ENCODE measurements at regions not wholly inside any gene's neighbourhood (a gene's known extent, or its start where the extent isn't known, plus 50 kb on each side); places are given as distances from the start of the nearest gene placed in this dataset.

DNA sequence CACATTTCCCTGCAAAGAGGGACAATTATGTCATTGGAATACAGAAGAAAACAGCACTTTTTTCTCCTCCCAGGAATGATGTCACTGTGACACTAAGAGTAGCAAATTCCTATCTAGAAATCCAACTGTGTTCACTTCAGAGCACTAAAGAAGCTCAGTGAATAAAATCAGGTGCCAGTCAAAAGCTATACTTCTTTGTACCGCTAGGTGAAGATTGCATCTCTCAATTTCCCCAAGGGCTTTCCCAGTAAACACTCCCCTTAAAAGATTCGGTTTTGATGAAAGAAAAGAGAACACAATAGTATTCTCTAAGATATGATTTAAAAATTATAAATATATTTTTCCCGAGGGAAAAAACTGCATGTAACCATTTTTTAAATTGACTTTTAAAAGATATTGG, 104.7 kb upstream of the MID1 start:
- no peaks in the 10 kb centered on the region for H3K4me1 Mint-ChIP-seq (ENCODE audit: low read depth, unreplicated experiment)
- no peaks in the 10 kb centered on the region for H3K27me3 Mint-ChIP-seq (ENCODE audit: unreplicated experiment)
- no peaks in the 10 kb centered on the region for H3K36me3 Mint-ChIP-seq (ENCODE audit: insufficient read depth, unreplicated experiment)
- TF ChIP-seq, protein P1, sequence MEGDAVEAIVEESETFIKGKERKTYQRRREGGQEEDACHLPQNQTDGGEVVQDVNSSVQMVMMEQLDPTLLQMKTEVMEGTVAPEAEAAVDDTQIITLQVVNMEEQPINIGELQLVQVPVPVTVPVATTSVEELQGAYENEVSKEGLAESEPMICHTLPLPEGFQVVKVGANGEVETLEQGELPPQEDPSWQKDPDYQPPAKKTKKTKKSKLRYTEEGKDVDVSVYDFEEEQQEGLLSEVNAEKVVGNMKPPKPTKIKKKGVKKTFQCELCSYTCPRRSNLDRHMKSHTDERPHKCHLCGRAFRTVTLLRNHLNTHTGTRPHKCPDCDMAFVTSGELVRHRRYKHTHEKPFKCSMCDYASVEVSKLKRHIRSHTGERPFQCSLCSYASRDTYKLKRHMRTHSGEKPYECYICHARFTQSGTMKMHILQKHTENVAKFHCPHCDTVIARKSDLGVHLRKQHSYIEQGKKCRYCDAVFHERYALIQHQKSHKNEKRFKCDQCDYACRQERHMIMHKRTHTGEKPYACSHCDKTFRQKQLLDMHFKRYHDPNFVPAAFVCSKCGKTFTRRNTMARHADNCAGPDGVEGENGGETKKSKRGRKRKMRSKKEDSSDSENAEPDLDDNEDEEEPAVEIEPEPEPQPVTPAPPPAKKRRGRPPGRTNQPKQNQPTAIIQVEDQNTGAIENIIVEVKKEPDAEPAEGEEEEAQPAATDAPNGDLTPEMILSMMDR (IDR thresholded peaks at IDR 0.05; ENCODE audit: unreplicated experiment): peak; percentile 15
- intact Hi-C loops (cut with micrococcal nuclease; ENCODE audit: unreplicated experiment): loop anchor here (10.0 kb wide), 1 partner anchor 380 kb away; no protein-coding TSS in a partner anchor
- CTCF ChIA-PET: interaction anchor here (0.7 to 0.9 kb wide), 2 partner anchors 376 to 535 kb away, joined by 4 read pairs; no protein-coding TSS in a partner anchor
- no TSS peak for BruUV-seq (replicated peaks)
- no peak overlapping the region for H3K27ac Mint-ChIP-seq (ENCODE audit: unreplicated experiment)
- DNase-seq: no peak
- H3K4me3 Mint-ChIP-seq (ENCODE audit: low read depth, unreplicated experiment): no peak overlapping the region
- no peaks in the 10 kb centered on the region for H3K9me3 Mint-ChIP-seq (ENCODE audit: low read depth, unreplicated experiment)

DNA sequence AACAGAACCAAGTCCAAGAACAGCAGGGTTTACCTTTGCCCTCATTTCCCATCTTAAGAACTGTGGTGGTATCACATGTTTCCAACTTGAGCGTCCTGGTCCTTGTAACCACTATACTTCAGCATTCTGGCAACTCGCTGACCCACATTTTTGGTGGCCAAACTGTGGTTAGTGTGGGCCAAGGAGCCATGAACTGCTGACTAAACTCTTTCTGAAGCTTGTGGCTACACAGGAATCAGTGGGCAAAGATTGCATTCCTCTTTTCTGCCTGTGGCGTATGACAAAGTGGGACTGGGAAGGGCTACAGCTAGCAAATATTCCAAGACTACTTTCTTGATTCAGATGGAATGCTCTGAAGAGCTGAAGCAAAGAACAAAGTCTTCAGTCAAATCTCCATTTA, 106.3 kb upstream of the MID1 start:
- TF ChIP-seq, protein P1 (IDR thresholded peaks at IDR 0.05; ENCODE audit: unreplicated experiment): no peak
- intact Hi-C loops (cut with micrococcal nuclease; ENCODE audit: unreplicated experiment): loop anchor here (10.0 kb wide), 1 partner anchor 378 kb away; no protein-coding TSS in a partner anchor
- no peaks in the 10 kb centered on the region for H3K9me3 Mint-ChIP-seq (ENCODE audit: low read depth, unreplicated experiment)
- no peak overlapping the region for H3K27ac Mint-ChIP-seq (ENCODE audit: unreplicated experiment)
- no peaks in the 10 kb centered on the region for H3K4me1 Mint-ChIP-seq (ENCODE audit: low read depth, unreplicated experiment)
- no peaks in the 10 kb centered on the region for H3K27me3 Mint-ChIP-seq (ENCODE audit: unreplicated experiment)
- CTCF ChIA-PET: no interaction called here
- no peaks in the 10 kb centered on the region for H3K36me3 Mint-ChIP-seq (ENCODE audit: insufficient read depth, unreplicated experiment)
- no peak overlapping the region for H3K4me3 Mint-ChIP-seq (ENCODE audit: low read depth, unreplicated experiment)
- no TSS peak for BruUV-seq (replicated peaks)
- no peak for DNase-seq

DNA sequence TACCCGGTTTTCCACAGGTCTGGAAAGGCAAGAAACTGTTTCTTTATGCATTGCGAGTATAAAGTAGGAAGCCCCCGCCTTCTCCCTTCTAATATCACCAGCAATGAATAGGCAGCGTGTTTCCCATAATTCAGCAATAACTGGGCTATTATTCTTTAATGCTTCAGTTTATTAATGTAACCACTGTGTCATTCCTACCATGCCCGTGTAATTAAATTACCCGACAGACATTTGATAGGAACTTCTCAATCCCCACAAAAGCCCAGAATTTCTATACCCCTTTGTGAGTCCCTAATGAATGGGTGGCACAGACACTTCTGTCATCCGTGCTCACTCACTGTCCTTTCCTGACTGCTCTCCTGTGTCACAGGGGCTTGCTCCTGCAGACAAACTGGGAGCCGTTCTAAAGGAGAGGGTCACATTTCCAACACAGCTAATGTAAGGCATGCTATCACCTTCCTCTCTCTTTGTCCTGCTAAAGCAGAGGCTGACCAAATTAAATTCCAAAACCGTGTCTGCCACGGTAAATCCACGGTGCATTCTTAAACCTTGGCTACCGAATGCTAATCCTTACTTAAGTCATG, 108.5 kb upstream of the MID1 start:
- no TSS peak for BruUV-seq (replicated peaks)
- CTCF ChIA-PET: no interaction called here
- Mint-ChIP-seq H3K27me3 (ENCODE audit: unreplicated experiment) (no peaks in the 10 kb centered on the region), H3K4me3 (ENCODE audit: low read depth, unreplicated experiment) (no peak overlapping the region), H3K36me3 (ENCODE audit: insufficient read depth, unreplicated experiment) (no peaks in the 10 kb centered on the region), H3K9me3 (ENCODE audit: low read depth, unreplicated experiment) (no peaks in the 10 kb centered on the region), H3K27ac (ENCODE audit: unreplicated experiment) (no peak overlapping the region), H3K4me1 (ENCODE audit: low read depth, unreplicated experiment) (no peaks in the 10 kb centered on the region)
- TF ChIP-seq, protein P1 (IDR thresholded peaks at IDR 0.05; ENCODE audit: unreplicated experiment): no peak
- intact Hi-C loops (cut with micrococcal nuclease; ENCODE audit: unreplicated experiment): loop anchor here (10.0 kb wide), 1 partner anchor 376 kb away; no protein-coding TSS in a partner anchor
- no peak for DNase-seq

DNA sequence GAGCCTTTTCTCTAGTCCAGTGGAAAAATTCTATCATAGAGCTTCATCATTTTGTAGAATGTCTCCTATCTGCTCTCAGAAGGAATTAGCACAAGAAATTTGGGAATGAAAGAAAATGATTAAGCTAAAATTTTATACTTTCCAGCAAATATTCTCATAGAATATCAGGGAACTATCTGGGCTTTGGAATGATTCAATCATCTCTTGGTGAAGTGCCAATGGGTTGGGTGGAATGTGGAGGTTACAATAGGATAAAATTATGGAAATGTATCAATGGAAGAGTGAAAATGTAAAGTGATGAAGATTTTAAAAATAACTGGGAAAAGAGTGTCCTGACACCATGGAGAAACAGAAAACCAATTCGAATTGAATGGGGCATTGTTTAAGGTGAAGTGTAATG, 119.0 kb upstream of the MID1 start:
- Mint-ChIP-seq H3K27ac (ENCODE audit: unreplicated experiment) (no peak overlapping the region), H3K27me3 (ENCODE audit: unreplicated experiment) (no peaks in the 10 kb centered on the region), H3K4me3 (ENCODE audit: low read depth, unreplicated experiment) (no peak overlapping the region), H3K36me3 (ENCODE audit: insufficient read depth, unreplicated experiment) (no peaks in the 10 kb centered on the region), H3K4me1 (ENCODE audit: low read depth, unreplicated experiment) (no peaks in the 10 kb centered on the region), H3K9me3 (ENCODE audit: low read depth, unreplicated experiment) (no peaks in the 10 kb centered on the region)
- DNase-seq: no peak
- CTCF ChIA-PET: no interaction called here
- no TSS peak for BruUV-seq (replicated peaks)
- intact Hi-C loops (cut with micrococcal nuclease; ENCODE audit: unreplicated experiment): no loop called here
- TF ChIP-seq, protein P1 (IDR thresholded peaks at IDR 0.05; ENCODE audit: unreplicated experiment): no peak

Data from Calu3 (cell line).